NCI-H460 (cell line): ENCODE measurements at regions not wholly inside any gene's neighbourhood (a gene's known extent, or its start where the extent isn't known, plus 50 kb on each side); places are given as distances from the start of the nearest gene placed in this dataset.
"Not testable (repeated sequence)": the region's sequence is repeated elsewhere in the genome, so short reads cannot be mapped to it uniquely, and the experiment has no call there.

Experiments used
- DNase-seq: peaks from one replicate; pipeline ENCODE4 v3.0.0-alpha.2; 2016; ENCODE audit warnings: low read depth; ENCODE audit errors: extremely low read depth

DNA sequence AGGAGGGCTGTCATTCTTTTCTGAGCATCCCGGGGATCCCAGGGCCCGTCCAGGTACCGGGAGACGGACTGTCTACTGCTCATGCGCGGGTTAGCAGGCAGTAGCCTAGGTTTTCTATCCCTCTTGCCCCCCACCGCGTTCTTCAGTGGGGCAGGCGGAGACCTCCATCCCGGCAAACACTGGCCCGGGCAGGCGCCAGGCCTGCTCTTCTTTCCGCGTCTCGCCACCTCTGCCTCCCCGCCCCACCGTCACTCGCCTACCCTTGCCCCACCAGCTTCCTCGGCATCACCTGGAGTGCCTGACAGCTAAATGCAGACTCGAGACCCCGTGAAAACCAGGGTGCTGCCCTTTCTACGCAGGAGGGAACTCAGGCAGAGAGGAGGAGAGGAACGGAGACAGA, 1937.7 kb upstream of the DEFB115 start:
- no peak for DNase-seq

DNA sequence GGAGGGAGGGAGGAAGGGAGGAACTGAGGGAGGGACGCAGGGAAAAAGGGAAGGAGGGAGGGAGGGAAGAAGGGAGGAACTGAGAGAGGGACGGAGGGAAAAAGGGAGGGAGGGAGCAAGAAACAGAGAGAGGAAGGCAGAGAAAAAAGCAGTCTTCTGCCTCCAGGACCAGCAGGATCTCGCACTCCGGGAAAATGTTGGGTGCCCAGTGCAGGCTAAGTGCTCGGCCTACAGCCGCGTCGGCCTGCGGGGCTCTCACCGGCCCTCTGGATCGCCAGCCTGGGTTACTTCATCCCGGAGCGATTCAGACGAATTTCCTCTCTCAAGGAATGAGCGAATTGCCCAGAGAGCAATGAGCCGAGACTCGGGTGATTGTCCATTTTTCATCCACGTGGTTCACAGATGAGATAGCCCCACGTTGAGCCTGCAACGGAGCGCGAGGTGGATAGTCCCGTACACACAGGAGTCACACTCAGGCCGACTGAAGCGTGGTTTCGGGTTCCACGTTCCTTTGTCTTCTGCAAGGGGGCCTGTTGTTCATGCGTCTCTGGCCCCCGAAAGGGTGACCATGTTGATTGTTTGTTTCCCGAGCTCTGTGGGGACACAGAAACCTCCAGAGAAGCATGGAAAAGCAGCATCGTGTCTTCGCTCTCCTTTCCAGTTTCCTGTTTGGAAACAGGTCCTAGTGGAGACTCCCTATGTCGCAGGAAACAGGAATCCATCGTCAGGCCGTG, 1937.1 kb upstream of the DEFB115 start:
- DNase-seq, result not testable (repeated sequence)

DNA sequence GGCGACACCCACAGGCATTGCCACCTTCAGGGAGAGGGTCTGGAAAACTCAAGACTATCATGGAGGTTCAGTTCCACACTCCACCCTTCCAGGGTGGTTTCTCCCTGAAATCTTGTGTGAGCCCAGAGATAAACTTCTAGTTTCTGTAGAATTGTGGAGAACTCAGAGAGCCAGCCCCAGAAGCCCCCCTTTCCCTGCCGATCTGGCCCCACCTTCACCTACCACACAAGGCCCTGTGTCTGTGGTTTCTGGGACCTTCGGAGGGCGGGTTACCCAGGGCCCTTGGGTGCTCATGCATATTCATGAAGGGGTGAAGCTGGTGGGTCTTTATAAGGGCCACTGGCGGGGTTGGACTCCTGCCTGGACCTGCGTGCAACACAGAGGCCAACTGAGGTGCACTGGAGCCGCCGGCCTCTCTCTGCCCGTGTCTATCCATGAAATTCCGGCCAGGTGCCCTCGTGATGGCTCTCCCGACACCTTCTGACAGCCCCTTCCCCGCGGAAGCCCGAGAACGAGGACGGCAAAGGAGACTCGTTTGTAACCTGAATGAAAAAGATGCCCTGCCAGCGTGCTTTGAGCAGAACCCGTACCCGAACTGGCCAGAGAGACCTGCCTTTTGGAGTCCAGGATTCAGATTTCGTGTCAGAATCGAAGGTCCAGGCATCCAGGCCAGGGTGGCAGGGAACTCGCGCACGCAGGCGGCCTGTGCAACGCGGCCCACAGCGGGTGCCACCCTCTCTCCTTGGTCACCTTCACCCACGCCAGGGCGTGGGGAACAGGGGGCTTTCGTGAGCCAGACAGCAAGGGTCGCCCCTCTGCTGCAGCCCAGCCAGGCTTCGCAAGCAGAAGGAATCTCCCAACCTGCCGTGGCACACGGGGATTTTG, 1933.6 kb upstream of the DEFB115 start:
- not testable (repeated sequence) for DNase-seq

DNA sequence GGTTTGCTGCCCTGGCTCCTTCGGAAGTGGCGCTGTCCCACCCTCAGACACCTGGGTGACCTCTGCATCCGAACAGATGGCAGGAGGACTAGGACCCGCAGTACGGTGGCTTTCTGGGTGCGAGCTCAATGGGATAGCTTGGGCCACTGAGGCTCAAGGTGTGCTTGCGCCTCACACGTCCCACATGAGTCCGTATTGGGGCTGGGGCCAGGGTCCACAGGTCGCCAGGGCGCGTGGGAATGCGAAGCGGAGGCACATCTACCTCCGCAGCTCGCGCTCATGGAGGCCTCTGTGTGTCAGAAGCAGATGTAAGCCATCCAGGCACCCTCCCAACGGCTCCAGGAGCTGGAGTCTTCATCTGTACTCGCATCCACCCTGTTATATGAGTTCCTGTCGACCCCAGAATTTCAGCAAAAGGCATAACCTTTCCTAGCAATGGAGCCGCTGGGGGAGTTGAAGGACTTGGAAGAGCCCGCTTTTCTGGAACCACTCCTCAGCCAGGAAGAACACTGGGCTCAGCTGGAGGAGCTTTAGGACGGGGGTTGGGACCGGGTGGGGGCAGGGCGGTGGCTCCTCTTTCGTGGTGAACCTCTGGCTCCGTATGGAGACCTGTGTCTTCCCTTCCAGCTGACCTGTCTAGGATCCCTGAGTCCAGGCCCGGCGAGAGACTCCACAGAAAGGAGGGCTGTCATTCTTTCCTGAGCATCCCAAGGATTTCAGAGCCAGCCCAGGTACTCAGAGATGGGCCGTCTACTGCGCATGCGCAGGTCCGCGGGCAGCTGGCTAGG, 1932.8 kb upstream of the DEFB115 start:
- DNase-seq, result not testable (repeated sequence)

DNA sequence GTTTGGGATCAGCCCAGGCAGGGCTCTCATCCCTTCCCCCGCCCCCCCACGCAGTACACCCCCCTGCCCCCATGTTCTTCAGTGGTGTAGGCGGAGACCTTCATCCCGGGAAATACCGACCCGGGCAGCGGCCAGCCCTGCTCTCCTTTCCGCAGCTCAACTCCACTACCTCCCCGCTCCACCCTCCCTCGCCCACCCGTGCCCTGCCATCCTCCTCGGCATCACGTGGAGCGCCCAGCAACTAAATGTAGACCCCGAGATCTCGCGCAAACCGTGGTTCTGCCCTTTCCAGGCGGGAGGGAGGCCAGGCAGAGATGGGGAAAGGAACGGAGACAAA, 1932.2 kb upstream of the DEFB115 start:
- no peak for DNase-seq

DNA sequence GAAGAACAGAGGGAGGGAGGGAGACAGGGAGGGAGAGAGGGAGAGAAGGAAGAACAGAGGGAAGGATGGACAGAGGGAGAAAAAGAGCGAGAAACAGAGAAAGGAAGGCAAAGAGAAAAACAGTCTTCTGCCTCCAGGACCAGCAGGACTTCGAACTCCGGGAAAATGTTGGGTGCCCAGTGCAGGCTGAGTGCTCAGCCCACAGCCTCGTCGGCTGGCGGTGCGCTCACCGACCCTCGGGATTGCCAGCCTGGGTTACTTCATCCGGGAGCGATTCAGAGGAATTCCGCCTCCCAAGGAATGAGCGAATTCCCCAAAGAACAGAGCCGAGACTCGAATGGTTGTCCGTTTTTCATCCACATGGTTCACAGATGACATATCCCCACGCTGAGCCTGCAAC, 1931.7 kb upstream of the DEFB115 start:
- DNase-seq, result not testable (repeated sequence)

DNA sequence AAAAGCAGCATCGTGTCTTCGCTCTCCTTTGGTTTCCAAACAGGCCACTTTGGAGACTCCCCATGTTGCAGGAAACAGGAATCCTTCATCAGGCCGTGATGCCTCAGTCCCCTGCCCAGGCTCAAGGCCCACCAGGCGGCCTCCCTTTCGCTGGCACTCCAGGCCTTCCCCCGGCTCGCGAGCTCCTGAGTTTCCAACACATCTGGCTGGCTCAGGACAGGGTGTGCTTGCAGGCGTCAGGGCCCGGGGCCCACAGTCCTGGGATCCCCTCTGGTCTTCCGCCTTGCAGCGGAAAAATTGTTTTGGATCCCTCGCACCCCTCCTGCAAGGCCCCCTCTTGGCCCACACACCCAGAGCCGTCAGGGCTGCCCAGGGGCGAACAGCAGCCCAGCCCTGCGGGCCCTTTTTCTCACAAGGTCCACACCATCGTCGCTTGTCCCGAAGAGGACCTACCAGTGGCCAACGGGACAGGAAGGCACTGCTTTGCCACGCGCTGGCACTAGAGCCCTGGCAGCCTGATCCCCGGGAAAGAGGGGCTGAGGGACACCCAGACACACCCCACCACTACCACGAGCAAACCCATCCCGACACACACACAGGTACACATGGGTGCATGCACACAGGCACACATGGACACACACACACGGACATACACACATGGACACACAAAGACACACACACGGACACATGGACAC, 1930.9 kb upstream of the DEFB115 start:
- DNase-seq, result no peak

DNA sequence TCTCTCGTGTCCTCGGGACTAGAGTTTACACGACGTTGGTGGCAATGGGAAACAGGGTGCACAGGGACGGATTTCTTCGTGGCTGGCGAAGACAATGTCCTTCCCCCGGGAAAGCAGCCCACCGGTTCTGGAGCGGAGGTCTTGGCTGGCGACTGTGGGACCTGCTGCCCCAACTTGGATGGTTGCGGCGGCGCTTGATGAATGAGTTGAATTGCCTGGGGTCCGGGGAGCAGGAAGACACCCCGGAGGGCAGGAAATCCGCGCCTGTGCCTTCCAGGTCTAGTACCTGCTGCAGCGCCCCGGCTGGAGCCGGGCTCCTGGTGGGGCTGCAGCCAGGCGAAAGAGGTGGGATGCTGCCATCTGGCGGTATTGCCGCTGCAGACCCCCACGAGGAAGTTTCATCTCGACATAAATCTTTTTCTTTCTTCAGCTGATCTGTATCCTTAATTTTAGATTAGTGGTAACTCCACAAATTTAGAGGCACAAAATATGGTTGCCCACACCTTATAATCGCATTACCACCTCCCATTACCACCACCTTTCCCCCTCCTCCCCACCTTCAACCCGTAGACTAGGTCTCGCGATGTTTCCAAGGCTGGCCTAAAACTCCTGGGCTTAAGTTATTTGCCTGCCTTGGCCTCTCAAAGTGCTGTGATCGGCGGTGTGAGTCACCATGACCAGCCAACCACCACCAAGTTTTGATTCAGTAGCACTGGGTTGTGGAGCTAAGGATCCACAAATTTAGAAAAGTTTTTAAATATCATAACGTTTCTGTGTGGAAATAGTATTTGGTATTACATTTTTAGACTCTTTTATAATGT, 1929.7 kb upstream of the DEFB115 start:
- peak; percentile 5 for DNase-seq

DNA sequence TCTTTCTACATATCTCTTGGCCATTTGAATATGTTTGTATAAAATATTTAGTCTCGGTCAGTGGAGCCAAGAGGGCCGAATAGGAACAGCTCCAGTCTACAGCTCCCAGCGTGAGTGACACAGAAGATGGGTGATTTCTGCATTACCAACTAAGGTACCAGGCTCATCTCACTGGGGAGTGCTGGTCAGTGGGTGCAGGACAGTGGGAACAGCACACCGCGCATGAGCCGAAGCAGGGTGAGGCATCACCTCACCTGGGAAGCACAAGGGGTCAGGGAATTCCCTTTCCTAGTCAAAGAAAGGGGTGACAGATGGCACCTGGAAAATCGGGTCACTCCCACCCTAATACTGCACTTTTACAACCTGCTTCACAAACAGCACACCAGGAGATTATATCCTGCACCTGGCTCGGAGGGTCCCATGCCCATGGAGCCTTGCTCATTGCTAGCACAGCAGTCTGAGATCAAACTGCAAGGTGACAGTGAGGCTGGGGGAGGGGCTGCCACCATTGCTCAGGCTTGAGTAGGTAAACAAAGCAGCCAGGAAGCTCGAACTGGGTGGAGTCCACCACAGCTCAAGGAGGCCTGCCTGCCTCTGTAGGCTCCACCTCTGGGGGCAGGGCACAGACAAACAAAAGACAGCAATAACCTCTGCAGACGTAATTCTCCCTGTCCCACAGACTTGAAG, 1926.9 kb upstream of the DEFB115 start:
- DNase-seq, result not testable (repeated sequence)

DNA sequence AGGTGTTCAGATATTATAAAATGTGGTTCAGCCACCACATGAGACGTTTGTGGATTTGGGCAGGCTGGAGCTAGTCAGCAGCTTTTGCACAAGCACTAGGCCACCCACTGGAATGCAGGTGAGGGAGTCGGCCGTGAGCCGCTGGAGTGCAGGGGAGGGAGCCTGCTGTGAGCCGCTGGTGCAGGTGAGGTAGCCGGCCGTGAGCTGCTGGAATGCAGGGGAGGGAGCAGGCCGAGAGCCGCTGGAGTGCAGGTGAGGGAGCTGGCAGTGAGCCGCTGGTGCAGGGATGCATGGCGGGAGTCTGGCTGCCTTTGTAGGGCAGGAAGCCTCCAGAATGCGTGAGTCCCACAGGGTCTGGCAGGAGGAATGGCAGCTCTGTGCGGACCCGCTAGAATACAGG, 1907.6 kb upstream of the DEFB115 start:
- DNase-seq, result no peak

DNA sequence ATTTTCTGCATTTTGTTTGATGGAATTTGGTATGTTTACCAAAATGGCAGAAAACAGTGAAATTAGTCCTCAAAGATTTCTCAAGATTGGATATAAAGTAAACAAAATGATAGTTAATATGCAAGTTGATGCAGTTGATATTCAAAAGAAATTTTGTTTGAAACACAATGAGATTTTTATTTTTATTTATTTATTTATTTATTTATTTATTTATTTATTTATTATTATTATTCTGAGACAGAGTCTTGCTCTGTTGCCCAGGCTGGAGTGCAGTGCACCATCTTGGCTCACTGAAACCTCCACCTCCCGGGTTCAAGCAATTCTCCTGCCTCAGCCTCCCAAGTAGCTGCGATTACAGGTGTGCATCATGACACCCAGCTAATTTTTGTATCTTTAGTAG, 1881.5 kb upstream of the DEFB115 start:
- DNase-seq, result not testable (repeated sequence)

DNA sequence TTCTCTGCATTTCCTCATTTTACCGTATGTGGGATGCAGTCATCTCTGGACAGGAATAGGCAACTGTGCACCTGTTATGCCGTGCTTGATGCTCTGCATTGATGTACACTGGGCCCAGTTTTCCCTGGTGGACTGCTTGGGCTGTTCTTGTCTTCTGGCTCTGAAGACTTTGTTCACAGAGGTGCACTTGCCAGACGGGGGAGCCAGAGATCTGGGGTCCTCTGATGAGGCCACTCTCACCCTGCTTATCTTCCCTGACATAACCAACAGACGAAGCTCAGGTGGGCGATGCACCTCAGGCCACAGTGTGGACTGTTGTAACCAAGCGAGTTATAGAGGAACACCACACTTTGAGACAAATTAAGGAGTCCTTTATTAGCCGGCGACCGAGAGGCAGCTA, 1864.6 kb upstream of the DEFB115 start:
- DNase-seq, result not testable (repeated sequence)

DNA sequence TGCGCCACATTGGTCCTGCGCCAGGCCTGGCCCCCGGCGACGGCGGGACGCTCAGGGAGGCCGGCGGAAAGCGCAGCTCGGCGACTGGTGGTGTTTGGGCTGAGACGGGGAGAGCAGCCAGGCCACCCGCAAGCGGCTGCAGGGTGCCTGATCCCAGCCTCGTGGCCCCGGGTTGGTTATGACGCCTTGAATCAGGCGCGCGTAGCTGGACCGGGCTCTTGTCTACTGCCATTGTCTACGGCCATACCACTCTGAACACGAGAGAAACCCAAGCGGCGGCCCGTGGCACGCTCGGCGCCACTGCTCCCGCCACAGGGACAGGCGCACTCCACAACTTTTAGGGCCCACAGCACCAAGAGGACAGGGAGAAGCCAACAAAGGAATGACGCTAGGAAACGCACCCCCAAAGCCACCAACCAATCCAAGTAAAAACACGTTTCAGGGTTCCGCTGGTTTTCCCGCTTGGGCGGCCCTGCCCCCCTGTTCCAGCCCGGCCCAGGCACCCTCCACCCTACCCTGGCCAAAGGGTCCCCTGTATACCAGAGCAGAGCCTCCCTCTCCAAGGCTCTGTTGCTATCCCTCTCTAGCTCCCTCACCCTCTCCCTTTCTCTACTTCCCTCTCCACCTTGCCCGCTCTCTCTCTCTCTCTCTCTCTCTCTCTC, 1849.3 kb upstream of the DEFB115 start:
- no peak for DNase-seq

DNA sequence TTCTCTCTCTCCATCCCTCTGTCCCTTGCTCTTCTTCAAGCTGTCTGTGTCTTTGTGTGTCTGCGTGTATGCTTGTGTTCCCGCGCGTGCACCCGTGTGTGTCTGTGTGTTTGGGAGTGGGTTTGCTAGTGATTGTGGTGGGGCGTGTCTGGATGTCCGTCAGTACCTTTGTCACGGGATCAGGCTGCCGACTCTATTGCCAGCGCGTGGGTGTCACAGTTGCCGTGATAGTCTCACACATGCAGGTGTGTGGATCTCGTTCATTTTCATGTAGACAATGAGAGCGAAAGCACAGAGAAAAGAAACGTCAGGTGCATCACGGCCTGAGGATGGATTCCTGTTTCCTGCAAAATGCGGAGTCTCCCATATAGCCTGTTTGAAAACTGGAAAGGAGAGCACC, 1848.8 kb upstream of the DEFB115 start:
- not testable (repeated sequence) for DNase-seq

DNA sequence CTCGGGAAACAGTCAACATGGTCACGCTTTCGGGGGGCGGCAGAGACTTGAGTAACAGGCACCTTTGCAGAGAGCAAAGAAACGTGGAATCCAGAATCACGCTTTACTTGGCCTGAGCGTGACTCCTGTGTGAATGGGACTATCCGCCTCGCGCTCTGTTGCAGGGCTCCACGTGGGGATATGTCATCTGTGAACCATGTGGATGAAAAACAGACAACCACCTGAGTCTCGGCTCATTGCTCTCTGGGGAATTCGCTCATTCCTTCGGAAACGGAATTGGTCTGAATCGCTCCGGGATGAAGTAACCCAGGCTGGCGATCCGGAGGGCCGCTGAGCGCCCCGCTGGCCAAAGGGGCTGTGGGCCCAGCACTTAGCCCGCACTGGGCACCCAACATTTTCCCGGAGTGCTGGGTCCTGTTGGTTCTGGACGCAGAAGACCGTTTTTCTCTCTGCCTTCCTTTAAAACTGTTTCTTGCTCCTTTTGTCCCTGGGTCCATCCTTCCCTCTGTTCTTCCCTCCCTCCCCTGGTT, 1848.2 kb upstream of the DEFB115 start:
- DNase-seq, result not testable (repeated sequence)

DNA sequence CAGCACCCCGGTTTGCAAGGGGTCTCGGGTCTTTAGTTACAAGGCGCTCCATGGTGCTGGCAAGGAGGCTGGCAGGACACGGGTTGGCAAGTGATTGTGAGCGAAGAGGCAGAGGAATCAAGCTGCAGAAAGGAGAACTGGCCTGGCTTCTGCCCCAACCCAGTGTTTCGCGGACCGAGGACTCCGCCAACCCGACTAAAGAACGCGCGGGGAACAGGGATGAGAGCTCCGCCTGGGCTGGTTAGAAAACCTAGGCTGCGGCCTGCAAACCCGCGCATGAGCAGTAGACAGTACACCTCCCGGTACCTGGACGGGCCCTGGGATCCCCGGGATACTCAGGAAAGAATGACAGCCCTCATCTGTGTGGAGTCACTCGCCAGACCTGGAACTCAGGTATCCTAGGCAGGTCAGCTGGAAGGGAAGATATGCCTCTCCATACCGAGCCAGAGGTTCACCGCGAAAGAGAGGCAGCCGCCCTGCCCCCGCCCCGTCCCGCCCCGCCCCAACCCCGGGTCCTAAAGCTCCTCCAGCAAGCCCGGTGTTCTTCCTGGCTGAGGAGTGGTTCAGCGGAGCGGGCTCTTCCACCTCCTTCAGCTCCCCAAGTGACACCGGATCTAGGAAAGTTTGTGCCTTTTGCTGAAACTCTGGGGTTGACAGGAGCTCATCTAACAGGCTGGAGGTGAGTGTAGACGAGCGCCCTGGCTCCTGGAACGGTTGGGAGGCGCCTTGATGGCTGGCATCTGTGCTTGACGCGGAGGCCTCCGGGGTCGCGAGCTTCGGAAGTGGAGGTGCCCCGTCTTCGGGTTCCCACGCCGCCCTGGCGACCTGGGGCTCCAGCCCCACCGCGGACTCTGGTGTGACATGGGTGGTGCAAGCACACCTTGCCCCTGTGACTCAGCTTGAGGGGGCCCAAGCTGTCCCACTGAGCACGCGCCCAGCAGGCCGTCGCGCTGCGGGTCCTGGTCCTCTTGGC, 1847.3 kb upstream of the DEFB115 start:
- no peak for DNase-seq

DNA sequence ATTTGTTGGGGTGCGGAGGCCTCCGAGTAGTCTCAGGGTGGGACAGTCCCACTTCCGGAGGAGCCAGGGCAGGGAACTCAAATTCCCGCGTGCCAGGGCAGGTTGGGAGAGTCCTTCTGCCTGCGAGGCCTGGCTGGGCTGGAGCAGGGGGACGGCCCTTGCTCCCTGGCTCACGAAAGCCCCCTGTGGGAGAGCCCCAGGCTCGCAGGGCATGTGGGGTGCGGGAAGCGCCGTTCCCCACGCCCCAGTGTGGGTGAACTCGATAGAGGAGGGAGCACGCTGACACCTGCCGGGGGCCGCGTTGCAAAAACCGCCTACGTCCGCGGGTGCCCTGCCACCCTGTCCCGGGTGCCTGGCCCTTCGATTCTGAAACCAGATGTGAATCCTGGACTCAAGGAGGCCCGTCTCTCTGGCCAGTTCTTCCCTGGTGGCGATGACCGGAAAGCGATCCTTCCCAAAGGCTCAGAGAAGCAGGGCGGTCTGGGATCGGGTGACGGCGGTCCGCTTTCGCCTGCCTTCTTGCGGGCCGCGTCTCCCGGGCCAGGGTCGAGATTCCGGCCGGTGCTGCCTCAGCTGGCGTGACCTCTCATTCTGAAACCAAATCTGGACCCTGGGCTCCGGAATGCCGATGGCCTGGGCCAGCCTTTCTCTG, 1846.5 kb upstream of the DEFB115 start:
- no peak for DNase-seq
